ENCODE measurements at regions not wholly inside any gene's neighbourhood (a gene's known extent, or its start where the extent isn't known, plus 50 kb on each side); places are given as distances from the start of the nearest gene placed in this dataset.

GRCh38 chr3:182484682-182485081 lies 308.6 kb upstream of the ATP11B start:
- Histone ChIP-seq H3K9me3 (no peaks in the 10 kb centered on the region), H3K4me1 (no peaks in the 10 kb centered on the region), H3K4me3 (no peak overlapping the region), H3K27ac (no peak overlapping the region), H3K36me3 (ENCODE audit: low read depth, missing control alignments) (no peaks in the 10 kb centered on the region), H3K27me3 (no peaks in the 10 kb centered on the region)
- 77 to 82% methylated on average over 4 of the region's 4 CpGs for WGBS, 2 donors
- intact Hi-C loops (cut with DNase I; ENCODE audit: low total_unique reads): no loop called here
- no peak for DNase-seq
- TF ChIP-seq POLR2A (IDR thresholded peaks at IDR 0.05) (no peak), CTCF (IDR thresholded peaks at IDR 0.05) (no peak)

GRCh38 chr3:182485301-182485700 lies 308.0 kb upstream of the ATP11B start:
- no peak overlapping the region for H3K27ac ChIP-seq
- H3K27me3 ChIP-seq: no peaks in the 10 kb centered on the region
- TF ChIP-seq POLR2A (IDR thresholded peaks at IDR 0.05): no peak
- no peak for TF ChIP-seq CTCF (IDR thresholded peaks at IDR 0.05)
- intact Hi-C loops (cut with DNase I; ENCODE audit: low total_unique reads): no loop called here
- no peaks in the 10 kb centered on the region for H3K4me1 ChIP-seq
- H3K4me3 ChIP-seq: no peak overlapping the region
- no peaks in the 10 kb centered on the region for H3K9me3 ChIP-seq
- DNase-seq: no peak
- no peaks in the 10 kb centered on the region for H3K36me3 ChIP-seq (ENCODE audit: low read depth, missing control alignments)
- 86 to 88% methylated on average over 3 of the region's 3 CpGs for WGBS, 2 donors

GRCh38 chr3:182486463-182486862 lies 306.8 kb upstream of the ATP11B start:
- H3K36me3 ChIP-seq (ENCODE audit: low read depth, missing control alignments): no peaks in the 10 kb centered on the region
- no peak for TF ChIP-seq POLR2A (IDR thresholded peaks at IDR 0.05)
- no peak for TF ChIP-seq CTCF (IDR thresholded peaks at IDR 0.05)
- no peaks in the 10 kb centered on the region for H3K4me1 ChIP-seq
- H3K27ac ChIP-seq: no peak overlapping the region
- 62 to 73% methylated on average over 4 of the region's 4 CpGs for WGBS, 2 donors
- no peak overlapping the region for H3K4me3 ChIP-seq
- intact Hi-C loops (cut with DNase I; ENCODE audit: low total_unique reads): no loop called here
- H3K27me3 ChIP-seq: no peaks in the 10 kb centered on the region
- H3K9me3 ChIP-seq: no peaks in the 10 kb centered on the region
- DNase-seq: no peak

- H3K27me3 ChIP-seq: no peaks in the 10 kb centered on the region
- intact Hi-C loops (cut with DNase I; ENCODE audit: low total_unique reads): no loop called here
- 71 to 78% methylated on average over 3 of the region's 3 CpGs for WGBS, 2 donors
Measured at GRCh38 chr3:182487143-182487542, 306.2 kb upstream of the ATP11B start.

More at GRCh38 chr3:182487143-182487542, 306.2 kb upstream of the ATP11B start:
- no peak for TF ChIP-seq CTCF (IDR thresholded peaks at IDR 0.05)
- TF ChIP-seq POLR2A (IDR thresholded peaks at IDR 0.05): no peak
- Histone ChIP-seq H3K4me3 (no peak overlapping the region), H3K4me1 (no peaks in the 10 kb centered on the region), H3K9me3 (no peaks in the 10 kb centered on the region), H3K36me3 (ENCODE audit: low read depth, missing control alignments) (no peaks in the 10 kb centered on the region), H3K27ac (no peak overlapping the region)
- no peak for DNase-seq

Data from testis (tissue), 2 donors.